Central memory CD8-positive, alpha-beta T cell (primary cell): ENCODE measurements at regions not wholly inside any gene's neighbourhood (a gene's known extent, or its start where the extent isn't known, plus 50 kb on each side); places are given as distances from the start of the nearest gene placed in this dataset.
"Not testable (repeated sequence)": the region's sequence is repeated elsewhere in the genome, so short reads cannot be mapped to it uniquely, and the experiment has no call there.

Experiments
- ATAC-seq: fragments of 150-1000 bp; cut with Tn5 transposase; replicated peaks from 2 replicates; pipeline ENCODE4 v1.10.0; 2022; ENCODE audit warnings: mild to moderate bottlenecking, moderate FRiP score, moderate number of reproducible peaks; ENCODE audit not compliant: poor library complexity, severe bottlenecking; ENCODE audit errors: extremely low read depth
- DNase-seq, 2 donors: peaks; one replicate each; pipeline ENCODE4 v3.0.0; 2021; ENCODE audit warnings: low spot score in 2 of 2
- H3K27ac Mint-ChIP-seq: one replicate; pipeline ENCODE4 v1.8.0; 2022; ENCODE audit warnings: low read depth, mild to moderate bottlenecking, moderate library complexity, mixed read lengths
- H3K27me3 Mint-ChIP-seq: one replicate; pipeline ENCODE4 v1.8.0; 2022; ENCODE audit warnings: mixed read lengths
- H3K36me3 Mint-ChIP-seq: one replicate; pipeline ENCODE4 v1.8.0; 2022; ENCODE audit warnings: mild to moderate bottlenecking, moderate library complexity, mixed read lengths; ENCODE audit not compliant: insufficient read depth
- H3K4me1 Mint-ChIP-seq: one replicate; pipeline ENCODE4 v1.8.0; 2022; ENCODE audit warnings: mixed read lengths
- H3K4me3 Mint-ChIP-seq: one replicate; pipeline ENCODE4 v1.8.0; 2022; ENCODE audit warnings: mild to moderate bottlenecking, moderate library complexity, mixed read lengths
- H3K9me3 Mint-ChIP-seq: one replicate; pipeline ENCODE4 v1.8.0; 2022; ENCODE audit warnings: mixed read lengths

GRCh38 chr5:100359998-100360397 lies 175.2 kb upstream of the FAM174A start:
- not testable (repeated sequence) for ATAC-seq, H3K4me1 Mint-ChIP-seq, H3K27me3 Mint-ChIP-seq, H3K36me3 Mint-ChIP-seq, H3K4me3 Mint-ChIP-seq, DNase-seq, H3K9me3 Mint-ChIP-seq, H3K27ac Mint-ChIP-seq

GRCh38 chr5:100346269-100346668 lies 188.9 kb upstream of the FAM174A start:
- H3K9me3 Mint-ChIP-seq, H3K36me3 Mint-ChIP-seq, H3K27me3 Mint-ChIP-seq: not testable (repeated sequence)

GRCh38 chr5:100341485-100341884 lies 193.7 kb upstream of the FAM174A start:
- ATAC-seq, H3K4me1 Mint-ChIP-seq, H3K27ac Mint-ChIP-seq, H3K9me3 Mint-ChIP-seq, H3K4me3 Mint-ChIP-seq, H3K36me3 Mint-ChIP-seq, DNase-seq, H3K27me3 Mint-ChIP-seq: not testable (repeated sequence)

More at GRCh38 chr5:100346269-100346668, 188.9 kb upstream of the FAM174A start:
- ATAC-seq, H3K27ac Mint-ChIP-seq, H3K4me3 Mint-ChIP-seq, DNase-seq, H3K4me1 Mint-ChIP-seq: not testable (repeated sequence)

GRCh38 chr5:100322483-100322882 lies 212.7 kb upstream of the FAM174A start:
- Mint-ChIP-seq H3K4me3 (no peak overlapping the region), H3K9me3 (no peaks in the 10 kb centered on the region), H3K36me3 (no peaks in the 10 kb centered on the region), H3K27ac (no peak overlapping the region), H3K27me3 (no peaks in the 10 kb centered on the region), H3K4me1 (no peaks in the 10 kb centered on the region)
- no peak for ATAC-seq
- no peak for DNase-seq

- H3K9me3 Mint-ChIP-seq: peaks cover 6% of the 10 kb centered on the region
- ATAC-seq (no peak), DNase-seq (no peak)
- no peaks in the 10 kb centered on the region for H3K4me1 Mint-ChIP-seq
- H3K4me3 Mint-ChIP-seq: no peak overlapping the region
- H3K27me3 Mint-ChIP-seq: no peaks in the 10 kb centered on the region
- H3K27ac Mint-ChIP-seq: no peak overlapping the region
- no peaks in the 10 kb centered on the region for H3K36me3 Mint-ChIP-seq
Measured at GRCh38 chr5:100319885-100320284, 215.3 kb upstream of the FAM174A start.

GRCh38 chr5:100313657-100314056 lies 221.5 kb upstream of the FAM174A start:
- H3K27ac Mint-ChIP-seq: no peak overlapping the region
- no peaks in the 10 kb centered on the region for H3K36me3 Mint-ChIP-seq
- no peaks in the 10 kb centered on the region for H3K4me1 Mint-ChIP-seq
- DNase-seq (no peak), ATAC-seq (no peak)
- H3K27me3 Mint-ChIP-seq: no peaks in the 10 kb centered on the region
- peaks cover 6% of the 10 kb centered on the region for H3K9me3 Mint-ChIP-seq
- no peak overlapping the region for H3K4me3 Mint-ChIP-seq

GRCh38 chr5:100311806-100312205 lies 223.4 kb upstream of the FAM174A start:
- no peak for DNase-seq
- Mint-ChIP-seq H3K9me3 (peaks cover 6% of the 10 kb centered on the region), H3K4me1 (no peaks in the 10 kb centered on the region), H3K27ac (no peak overlapping the region), H3K27me3 (no peaks in the 10 kb centered on the region), H3K36me3 (no peaks in the 10 kb centered on the region), H3K4me3 (no peak overlapping the region)
- no peak for ATAC-seq

- Mint-ChIP-seq H3K27ac (no peak overlapping the region), H3K9me3 (no peaks in the 10 kb centered on the region), H3K36me3 (no peaks in the 10 kb centered on the region), H3K27me3 (no peaks in the 10 kb centered on the region), H3K4me3 (no peak overlapping the region), H3K4me1 (no peaks in the 10 kb centered on the region)
- ATAC-seq (no peak), DNase-seq (no peak)
Measured at GRCh38 chr5:100306000-100306399, 229.2 kb upstream of the FAM174A start.

GRCh38 chr5:100303216-100303615 lies 232.0 kb upstream of the FAM174A start:
- H3K9me3 Mint-ChIP-seq: no peaks in the 10 kb centered on the region
- ATAC-seq (no peak), DNase-seq (no peak)
- no peaks in the 10 kb centered on the region for H3K4me1 Mint-ChIP-seq
- no peak overlapping the region for H3K27ac Mint-ChIP-seq
- H3K27me3 Mint-ChIP-seq: no peaks in the 10 kb centered on the region
- no peak overlapping the region for H3K4me3 Mint-ChIP-seq
- no peaks in the 10 kb centered on the region for H3K36me3 Mint-ChIP-seq

- no peak for ATAC-seq
- H3K9me3 Mint-ChIP-seq: no peaks in the 10 kb centered on the region
- no peak for DNase-seq
- no peak overlapping the region for H3K27ac Mint-ChIP-seq
- H3K27me3 Mint-ChIP-seq: no peaks in the 10 kb centered on the region
- no peaks in the 10 kb centered on the region for H3K4me1 Mint-ChIP-seq
- no peaks in the 10 kb centered on the region for H3K36me3 Mint-ChIP-seq
- H3K4me3 Mint-ChIP-seq: no peak overlapping the region
Measured at GRCh38 chr5:100299261-100299660, 235.9 kb upstream of the FAM174A start.

- no peak overlapping the region for H3K27ac Mint-ChIP-seq
- no peak for ATAC-seq
Measured at GRCh38 chr5:100276071-100276470, 259.1 kb upstream of the FAM174A start.

GRCh38 chr5:100275631-100276030 lies 259.5 kb upstream of the FAM174A start:
- no peaks in the 10 kb centered on the region for H3K9me3 Mint-ChIP-seq
- H3K4me1 Mint-ChIP-seq: no peaks in the 10 kb centered on the region
- H3K4me3 Mint-ChIP-seq: no peak overlapping the region
- DNase-seq: no peak
- no peak for ATAC-seq
- H3K36me3 Mint-ChIP-seq: no peaks in the 10 kb centered on the region
- no peaks in the 10 kb centered on the region for H3K27me3 Mint-ChIP-seq
- no peak overlapping the region for H3K27ac Mint-ChIP-seq

More at GRCh38 chr5:100276071-100276470, 259.1 kb upstream of the FAM174A start:
- Mint-ChIP-seq H3K9me3 (no peaks in the 10 kb centered on the region), H3K36me3 (no peaks in the 10 kb centered on the region), H3K27me3 (no peaks in the 10 kb centered on the region), H3K4me3 (no peak overlapping the region), H3K4me1 (no peaks in the 10 kb centered on the region)
- no peak for DNase-seq

- Mint-ChIP-seq H3K9me3 (no peaks in the 10 kb centered on the region), H3K27me3 (no peaks in the 10 kb centered on the region), H3K4me3 (no peak overlapping the region), H3K4me1 (no peaks in the 10 kb centered on the region), H3K27ac (no peak overlapping the region), H3K36me3 (no peaks in the 10 kb centered on the region)
- no peak for ATAC-seq
- no peak for DNase-seq
Measured at GRCh38 chr5:100273846-100274580, 261.2 kb upstream of the FAM174A start.
